Brain microvascular endothelial cell (primary cell): ENCODE measurements at regions not wholly inside any gene's neighbourhood (a gene's known extent, or its start where the extent isn't known, plus 50 kb on each side); places are given as distances from the start of the nearest gene placed in this dataset.

ENCODE experiments used
- DNase-seq: peaks from one replicate; pipeline ENCODE4 v3.0.0-alpha.2; 2020
- H3K27ac ChIP-seq: fragments of 250-450 bp; sonication (Bioruptor Pico); 2 replicates; pipeline ENCODE4 v1.5.1; 2020; ENCODE audit warnings: mild to moderate bottlenecking, moderate library complexity
- H3K27me3 ChIP-seq: fragments of 250-450 bp; sonication (Bioruptor Pico); replicated peaks from 2 replicates; pipeline ENCODE4 v1.5.1; 2020; ENCODE audit warnings: mild to moderate bottlenecking
- H3K36me3 ChIP-seq: fragments of 250-450 bp; sonication (Bioruptor Pico); replicated peaks from 2 replicates; pipeline ENCODE4 v1.5.1; 2020; ENCODE audit warnings: mild to moderate bottlenecking
- H3K4me3 ChIP-seq: 2 replicates; pipeline ENCODE4 v1.5.1; 2011; ENCODE audit warnings: low read depth, mild to moderate bottlenecking, control low read depth, low read length, moderate library complexity
- in situ Hi-C: cut with HindIII; loops from 2 replicates; pipeline ENCODE4 v1.10.0; 2017; ENCODE audit warnings: low sequenced_read_pairs, low pct_ligation_motif_present
- TF ChIP-seq, protein P1 (sequence below): IDR thresholded peaks from 2 replicates; pipeline ENCODE4 v1.5.1; 2011; ENCODE audit warnings: low read depth, mild to moderate bottlenecking, moderate library complexity, low read length, control low read depth, inconsistent platforms; ENCODE audit errors: missing control alignments

DNA sequence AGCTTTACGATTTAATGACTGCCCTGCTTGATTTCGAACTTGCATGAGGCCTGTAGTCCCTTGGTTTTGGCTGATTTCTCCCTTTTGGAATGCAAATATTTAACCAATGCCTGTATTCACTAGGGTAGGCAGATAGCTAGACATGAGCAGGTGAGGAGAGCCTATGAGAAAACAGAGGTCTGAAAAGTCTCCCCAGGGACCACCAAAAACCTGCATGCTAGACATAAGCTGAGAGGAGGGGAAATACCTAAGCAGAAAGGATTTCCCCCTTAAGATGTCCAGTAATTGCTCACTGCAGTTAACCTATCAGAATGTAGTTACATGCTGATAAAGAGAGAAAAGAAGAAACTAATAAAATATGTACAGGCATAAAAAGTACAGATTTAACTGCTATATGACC, 667.4 kb upstream of the SEMA6A start:
- in situ Hi-C loops, result no loop called here
- TF ChIP-seq, protein P1, sequence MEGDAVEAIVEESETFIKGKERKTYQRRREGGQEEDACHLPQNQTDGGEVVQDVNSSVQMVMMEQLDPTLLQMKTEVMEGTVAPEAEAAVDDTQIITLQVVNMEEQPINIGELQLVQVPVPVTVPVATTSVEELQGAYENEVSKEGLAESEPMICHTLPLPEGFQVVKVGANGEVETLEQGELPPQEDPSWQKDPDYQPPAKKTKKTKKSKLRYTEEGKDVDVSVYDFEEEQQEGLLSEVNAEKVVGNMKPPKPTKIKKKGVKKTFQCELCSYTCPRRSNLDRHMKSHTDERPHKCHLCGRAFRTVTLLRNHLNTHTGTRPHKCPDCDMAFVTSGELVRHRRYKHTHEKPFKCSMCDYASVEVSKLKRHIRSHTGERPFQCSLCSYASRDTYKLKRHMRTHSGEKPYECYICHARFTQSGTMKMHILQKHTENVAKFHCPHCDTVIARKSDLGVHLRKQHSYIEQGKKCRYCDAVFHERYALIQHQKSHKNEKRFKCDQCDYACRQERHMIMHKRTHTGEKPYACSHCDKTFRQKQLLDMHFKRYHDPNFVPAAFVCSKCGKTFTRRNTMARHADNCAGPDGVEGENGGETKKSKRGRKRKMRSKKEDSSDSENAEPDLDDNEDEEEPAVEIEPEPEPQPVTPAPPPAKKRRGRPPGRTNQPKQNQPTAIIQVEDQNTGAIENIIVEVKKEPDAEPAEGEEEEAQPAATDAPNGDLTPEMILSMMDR, result no peak
- no peak overlapping the region for H3K27ac ChIP-seq
- H3K36me3 ChIP-seq, result no peaks in the 10 kb centered on the region
- H3K4me3 ChIP-seq, result no peak overlapping the region
- H3K27me3 ChIP-seq, result no peaks in the 10 kb centered on the region
- DNase-seq, result no peak

DNA sequence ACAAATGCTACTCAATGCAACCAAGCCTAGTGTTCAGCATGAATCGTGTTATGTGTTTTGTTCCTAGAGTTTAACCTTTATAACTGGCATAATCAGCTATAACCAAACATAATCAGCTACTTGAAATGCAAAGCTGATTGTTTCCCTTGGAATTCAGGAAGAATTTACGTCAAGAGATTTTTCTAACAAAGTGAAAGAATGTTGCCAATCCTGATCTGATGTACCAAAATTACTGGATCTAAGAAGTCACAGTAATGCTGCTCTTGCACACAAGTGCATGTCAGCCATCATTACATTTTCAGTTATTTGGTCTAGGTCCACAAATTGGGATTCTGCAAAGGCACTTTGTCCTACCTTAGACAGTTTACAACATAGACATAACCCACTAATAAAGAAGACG, 662.3 kb upstream of the SEMA6A start:
- TF ChIP-seq, protein P1, result no peak
- H3K27ac ChIP-seq, result no peak overlapping the region
- H3K27me3 ChIP-seq, result no peaks in the 10 kb centered on the region

DNA sequence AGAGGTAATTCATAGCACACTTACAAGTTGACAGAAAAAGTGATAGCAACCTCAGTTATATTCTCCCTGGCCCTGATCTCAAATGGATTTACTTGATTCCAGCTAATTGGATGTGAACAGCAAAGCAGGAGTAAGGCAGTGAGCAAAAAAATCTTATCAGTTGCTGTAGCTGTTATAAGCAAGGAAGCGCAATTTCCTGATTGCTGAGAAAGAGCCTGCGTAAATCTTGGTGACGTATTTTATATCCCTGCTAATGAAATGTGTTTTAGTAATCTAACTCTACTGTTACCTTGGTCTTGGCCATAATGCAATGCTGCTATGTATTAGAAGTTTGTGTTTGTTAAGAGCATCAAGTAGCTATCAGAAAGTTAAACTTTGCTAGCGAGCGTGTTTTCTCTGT, 661.2 kb upstream of the SEMA6A start:
- DNase-seq, result no peak
- no peak overlapping the region for H3K27ac ChIP-seq
- TF ChIP-seq, protein P1, result no peak
- in situ Hi-C loops, result no loop called here
- H3K36me3 ChIP-seq, result no peaks in the 10 kb centered on the region
- no peak overlapping the region for H3K4me3 ChIP-seq
- no peaks in the 10 kb centered on the region for H3K27me3 ChIP-seq

More for the DNA sequence above, 662.3 kb upstream of the SEMA6A start:
- in situ Hi-C loops, result no loop called here
- no peak for DNase-seq
- Histone ChIP-seq H3K36me3 (no peaks in the 10 kb centered on the region), H3K4me3 (no peak overlapping the region)

DNA sequence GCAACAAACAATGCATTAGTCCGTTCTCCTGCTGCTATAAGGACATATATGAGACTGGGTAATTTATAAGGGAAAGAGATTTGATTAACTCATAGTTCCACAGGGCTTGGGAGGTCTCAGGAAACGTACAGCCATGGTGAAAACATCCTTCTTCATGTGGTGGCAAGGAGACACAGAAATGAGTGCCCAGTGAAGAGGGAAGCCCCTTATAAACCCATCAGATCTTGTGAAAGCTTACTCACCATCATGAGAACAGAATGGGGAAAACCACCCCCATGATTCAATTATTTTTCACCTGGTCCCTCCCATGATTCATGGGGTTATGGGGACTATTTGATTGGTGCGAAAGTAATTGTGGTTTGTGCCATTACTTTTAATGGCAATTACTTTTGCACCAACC, 655.8 kb upstream of the SEMA6A start:
- Histone ChIP-seq H3K36me3 (no peaks in the 10 kb centered on the region), H3K4me3 (no peak overlapping the region), H3K27ac (no peak overlapping the region), H3K27me3 (no peaks in the 10 kb centered on the region)
- TF ChIP-seq, protein P1, result no peak
- in situ Hi-C loops, result no loop called here
- no peak for DNase-seq

DNA sequence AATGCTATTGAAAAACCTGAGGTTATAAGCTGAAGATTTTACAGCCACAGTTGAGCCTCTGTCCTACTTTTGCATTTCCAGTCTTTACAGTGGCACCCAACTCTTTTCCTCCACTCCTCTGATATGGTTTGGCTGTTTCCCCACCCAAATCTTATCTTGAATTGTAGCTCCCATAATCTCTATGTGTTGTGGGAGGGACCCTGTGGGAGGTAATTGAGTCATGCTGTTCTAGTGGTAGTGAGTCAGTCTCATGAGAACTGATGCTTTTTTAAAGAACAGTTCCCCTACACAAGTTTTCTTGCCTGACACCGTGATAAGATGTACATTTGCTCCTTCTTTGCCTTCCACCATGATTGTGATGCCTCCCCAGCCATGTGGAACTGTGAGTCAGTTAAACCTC, 646.1 kb upstream of the SEMA6A start:
- in situ Hi-C loops, result no loop called here
- Histone ChIP-seq H3K4me3 (no peak overlapping the region), H3K27me3 (no peaks in the 10 kb centered on the region), H3K27ac (no peak overlapping the region), H3K36me3 (no peaks in the 10 kb centered on the region)
- TF ChIP-seq, protein P1, result no peak
- DNase-seq, result peak; percentile 74

DNA sequence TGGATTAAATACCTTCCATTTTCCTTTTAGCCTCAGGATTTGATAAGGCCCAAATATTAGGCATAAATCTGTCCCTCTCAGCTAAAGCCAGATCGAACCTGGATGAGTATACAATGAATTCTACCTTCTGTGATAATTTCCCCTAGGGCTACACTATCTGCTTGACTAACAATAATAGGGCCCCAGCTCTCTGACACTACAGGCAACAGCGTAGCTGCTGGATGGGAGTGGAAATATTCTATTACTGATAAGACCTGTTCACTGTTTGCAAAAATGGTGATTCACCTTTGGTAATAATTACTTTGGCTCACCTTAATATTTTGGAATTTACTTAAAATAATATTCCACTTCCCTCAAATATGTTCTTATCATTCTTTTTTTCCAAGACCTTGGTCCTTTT, 644.2 kb upstream of the SEMA6A start:
- no peak for DNase-seq
- Histone ChIP-seq H3K4me3 (no peak overlapping the region), H3K36me3 (no peaks in the 10 kb centered on the region), H3K27ac (no peak overlapping the region), H3K27me3 (no peaks in the 10 kb centered on the region)
- in situ Hi-C loops, result no loop called here
- TF ChIP-seq, protein P1, result no peak
